ENCODE measurements at regions not wholly inside any gene's neighbourhood (a gene's known extent, or its start where the extent isn't known, plus 50 kb on each side); places are given as distances from the start of the nearest gene placed in this dataset.

DNA sequence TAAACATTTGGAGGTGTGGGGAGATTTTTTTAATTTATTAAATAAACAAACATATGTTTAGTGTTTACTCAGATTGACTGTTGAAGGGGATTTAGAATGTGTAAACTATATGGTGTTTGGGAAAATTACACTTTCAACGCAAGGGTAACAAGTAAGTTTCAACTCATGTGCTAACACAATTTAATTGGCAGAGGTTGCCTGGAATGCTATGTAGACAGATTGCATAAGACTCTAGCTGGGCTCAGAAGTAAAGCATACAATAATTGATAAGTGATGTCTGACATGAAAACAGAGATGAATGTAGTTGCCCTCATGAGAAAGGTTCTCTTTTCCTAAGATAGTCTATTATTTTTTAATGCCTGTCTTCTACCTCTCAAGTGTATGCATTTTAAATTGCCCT lies 617.4 kb downstream of the KCTD16 start:
- in situ Hi-C loops (cut with HindIII; ENCODE audit: low pct_ligation_motif_present, low pct_unique_long_range_greater_than_20kb, low sequenced_read_pairs): no loop called here
- DNase-seq: no peak

DNA sequence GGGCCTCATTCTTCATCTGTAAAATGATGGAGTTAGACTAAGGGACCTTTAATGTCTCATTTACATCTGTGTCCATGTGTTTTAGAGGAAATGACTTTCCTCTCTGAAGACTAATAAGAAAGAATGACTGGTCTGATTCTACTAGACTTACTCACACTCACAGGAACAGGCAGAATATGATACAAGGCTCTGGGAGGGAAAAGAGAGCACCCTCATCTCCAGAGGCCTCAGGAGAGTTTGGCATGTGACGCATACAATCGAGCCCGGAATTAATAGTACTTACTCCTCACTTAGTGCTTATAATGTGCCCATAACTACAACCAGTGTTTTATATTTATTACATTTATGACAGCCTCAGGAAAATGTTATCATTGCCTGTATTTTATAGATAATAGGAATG lies 608.7 kb downstream of the KCTD16 start:
- DNase-seq: no peak
- in situ Hi-C loops (cut with HindIII; ENCODE audit: low pct_ligation_motif_present, low pct_unique_long_range_greater_than_20kb, low sequenced_read_pairs): no loop called here

DNA sequence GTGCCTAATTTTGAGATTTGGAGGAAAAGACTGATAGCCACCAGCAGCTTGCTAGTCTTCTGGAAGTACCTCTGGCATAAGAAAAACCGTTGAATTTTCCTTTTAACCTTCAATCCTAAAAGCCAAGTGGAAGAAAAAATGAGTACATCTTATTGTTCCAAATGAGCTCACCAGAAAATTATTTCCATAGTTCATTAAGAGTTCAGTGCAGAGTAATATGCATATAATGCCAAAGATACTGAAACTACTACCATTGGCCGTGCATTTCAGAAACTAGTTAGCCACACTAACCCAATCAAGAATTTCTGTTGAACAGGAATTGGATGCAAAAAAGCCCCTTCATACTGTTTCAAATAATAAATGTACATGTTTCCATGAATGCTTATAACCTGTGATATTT lies 607.9 kb downstream of the KCTD16 start:
- in situ Hi-C loops (cut with HindIII; ENCODE audit: low pct_ligation_motif_present, low pct_unique_long_range_greater_than_20kb, low sequenced_read_pairs): no loop called here
- DNase-seq: no peak

DNA sequence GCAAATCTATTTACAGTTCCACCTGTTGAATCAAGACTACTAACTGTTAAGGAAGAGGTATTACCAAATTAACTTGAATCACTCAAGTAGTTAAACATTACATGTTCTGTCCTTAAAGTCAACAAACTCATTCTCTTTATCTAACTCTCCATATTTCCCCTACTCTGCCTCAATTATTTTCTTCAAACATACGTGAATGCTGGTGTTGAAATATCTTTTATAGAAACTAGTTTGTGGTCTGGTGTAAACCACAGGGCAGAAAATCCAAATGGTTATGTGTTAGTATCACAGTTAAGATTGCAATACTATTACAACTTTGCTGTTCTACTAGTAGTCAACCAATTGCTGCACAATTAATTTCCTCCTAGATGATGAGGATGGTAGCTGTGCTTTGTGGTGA lies 603.5 kb downstream of the KCTD16 start:
- DNase-seq: no peak
- in situ Hi-C loops (cut with HindIII; ENCODE audit: low pct_ligation_motif_present, low pct_unique_long_range_greater_than_20kb, low sequenced_read_pairs): no loop called here

GRCh38 chr5:144773628-144774027 lies 603.0 kb downstream of the KCTD16 start:
- DNase-seq: no peak
- in situ Hi-C loops (cut with HindIII; ENCODE audit: low pct_ligation_motif_present, low pct_unique_long_range_greater_than_20kb, low sequenced_read_pairs): no loop called here

DNA sequence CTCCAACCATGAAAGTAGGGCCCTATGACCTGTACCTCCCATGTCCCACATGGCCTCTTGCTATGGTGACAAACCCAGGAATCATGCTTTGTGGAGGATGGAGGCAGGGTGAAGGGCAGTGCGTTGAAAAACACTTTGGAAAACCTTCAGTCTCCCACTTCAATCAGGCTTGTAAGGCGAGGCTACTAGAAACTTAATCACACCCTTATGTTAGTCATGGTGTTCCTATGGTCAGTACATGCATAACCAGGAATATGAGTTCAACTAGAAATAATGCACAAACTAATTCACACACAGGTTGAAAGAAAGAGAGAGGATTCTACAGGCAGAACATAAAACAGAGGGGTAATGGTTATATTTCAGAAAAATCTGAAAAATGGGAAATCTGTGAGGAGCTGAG lies 601.1 kb downstream of the KCTD16 start:
- in situ Hi-C loops (cut with HindIII; ENCODE audit: low pct_ligation_motif_present, low pct_unique_long_range_greater_than_20kb, low sequenced_read_pairs): no loop called here

DNA sequence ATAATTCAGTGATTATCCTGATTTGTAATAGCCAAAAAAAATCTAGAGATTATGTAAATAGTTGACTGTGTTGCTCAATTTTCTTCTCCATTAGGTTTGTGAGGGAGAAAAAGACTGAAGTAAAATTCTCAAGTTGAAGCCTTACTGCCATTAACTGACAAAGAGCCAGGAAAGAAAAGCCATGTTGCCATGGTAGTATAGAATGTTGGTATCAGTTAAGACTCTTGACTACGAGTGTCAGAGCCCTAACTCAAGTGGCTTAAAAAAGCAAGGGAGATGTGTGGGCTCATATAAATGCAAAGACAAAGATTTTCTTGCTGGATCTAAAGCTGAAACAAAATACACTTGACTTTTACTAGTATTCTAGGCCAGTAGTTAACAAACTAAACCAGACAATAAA lies 571.7 kb downstream of the KCTD16 start:
- no peak for DNase-seq
- in situ Hi-C loops (cut with HindIII; ENCODE audit: low pct_ligation_motif_present, low pct_unique_long_range_greater_than_20kb, low sequenced_read_pairs): no loop called here

More for the DNA sequence above, 601.1 kb downstream of the KCTD16 start:
- DNase-seq: no peak

DNA sequence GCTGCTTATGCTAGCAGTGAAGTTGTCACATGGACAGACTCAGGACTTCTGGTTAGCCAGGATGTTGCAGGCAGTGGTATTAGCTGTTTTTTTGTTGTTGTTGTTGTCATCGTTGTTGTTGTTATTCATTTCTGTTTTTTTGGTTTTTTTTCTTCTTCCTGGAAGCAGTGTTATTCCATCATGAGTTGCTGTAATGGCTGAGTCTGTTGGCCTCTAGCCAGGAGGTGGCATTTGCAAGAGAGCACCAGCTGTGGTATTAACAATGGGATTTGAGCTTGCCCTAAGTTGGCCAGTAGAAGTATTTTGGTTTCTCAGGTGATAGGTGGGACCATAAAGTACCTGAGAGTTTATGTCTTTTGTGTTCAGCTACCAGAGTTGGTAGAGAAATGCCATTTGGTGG lies 561.1 kb downstream of the KCTD16 start:
- no peak for DNase-seq
- in situ Hi-C loops (cut with HindIII; ENCODE audit: low pct_ligation_motif_present, low pct_unique_long_range_greater_than_20kb, low sequenced_read_pairs): no loop called here

DNA sequence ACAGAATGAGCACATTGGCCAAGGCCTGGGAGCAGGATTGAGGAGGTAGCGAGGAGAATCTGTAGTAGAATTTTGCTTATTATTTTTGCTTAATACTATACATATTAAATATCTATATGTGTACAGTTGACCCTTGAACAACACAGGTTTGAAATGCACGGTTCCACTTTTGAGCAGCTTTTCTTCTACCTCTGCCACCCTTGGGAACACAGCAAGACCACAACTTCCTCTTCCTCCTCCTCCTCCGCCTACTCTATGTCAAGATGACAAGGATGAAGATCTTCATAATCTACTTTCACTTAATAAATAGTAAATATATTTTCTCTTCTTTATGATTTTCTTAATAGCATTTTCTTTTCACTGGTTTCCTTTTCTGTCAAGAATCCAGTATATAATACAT lies 541.4 kb downstream of the KCTD16 start:
- no peak for DNase-seq
- in situ Hi-C loops (cut with HindIII; ENCODE audit: low pct_ligation_motif_present, low pct_unique_long_range_greater_than_20kb, low sequenced_read_pairs): no loop called here

- DNase-seq: no peak
- in situ Hi-C loops (cut with HindIII; ENCODE audit: low pct_ligation_motif_present, low pct_unique_long_range_greater_than_20kb, low sequenced_read_pairs): no loop called here
Measured at GRCh38 chr5:144711172-144711571, 540.5 kb downstream of the KCTD16 start.

DNA sequence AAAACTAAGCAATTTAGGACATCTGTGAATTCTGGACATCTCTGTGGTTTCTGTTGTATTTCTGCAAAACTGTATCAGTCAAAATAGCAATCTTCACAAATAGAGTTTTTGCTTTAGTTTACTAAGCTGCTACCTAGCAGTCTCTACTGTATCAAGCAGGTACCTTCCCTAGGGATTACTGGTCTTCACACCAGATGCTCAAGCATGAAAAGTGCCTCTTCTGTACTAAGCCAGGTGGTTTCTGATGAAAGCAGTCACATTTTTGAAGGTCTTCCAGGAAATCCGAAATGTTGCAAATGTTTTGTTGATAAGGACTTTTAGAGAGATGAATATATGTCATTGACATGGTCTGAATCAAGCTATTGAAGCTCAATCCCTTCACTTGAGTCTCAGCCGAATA lies 540.0 kb downstream of the KCTD16 start:
- no peak for DNase-seq

DNA sequence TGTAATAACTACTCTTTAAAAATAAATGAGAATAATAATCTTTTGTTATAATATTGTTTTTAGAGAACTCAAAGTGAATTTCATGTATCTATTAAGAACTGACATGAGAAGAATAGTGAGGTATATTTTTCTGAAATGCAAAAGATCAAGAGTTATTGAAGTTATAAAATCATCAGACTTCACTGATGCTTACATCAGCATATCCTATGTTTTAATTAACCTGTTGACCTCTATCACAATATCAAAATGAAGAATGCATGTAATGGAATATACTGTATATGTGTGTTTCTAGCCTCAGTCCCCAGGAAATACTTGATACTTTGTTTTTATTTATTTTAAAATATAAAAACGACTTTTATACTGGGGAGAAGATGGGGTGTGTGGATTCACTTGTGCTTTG lies 533.1 kb downstream of the KCTD16 start:
- no peak for DNase-seq
- in situ Hi-C loops (cut with HindIII; ENCODE audit: low pct_ligation_motif_present, low pct_unique_long_range_greater_than_20kb, low sequenced_read_pairs): no loop called here

More for the DNA sequence above, 540.0 kb downstream of the KCTD16 start:
- in situ Hi-C loops (cut with HindIII; ENCODE audit: low pct_ligation_motif_present, low pct_unique_long_range_greater_than_20kb, low sequenced_read_pairs): no loop called here

GRCh38 chr5:144698484-144698883 lies 527.8 kb downstream of the KCTD16 start:
- in situ Hi-C loops (cut with HindIII; ENCODE audit: low pct_ligation_motif_present, low pct_unique_long_range_greater_than_20kb, low sequenced_read_pairs): no loop called here
- DNase-seq: no peak

GRCh38 chr5:144697847-144698262 lies 527.2 kb downstream of the KCTD16 start:
- in situ Hi-C loops (cut with HindIII; ENCODE audit: low pct_ligation_motif_present, low pct_unique_long_range_greater_than_20kb, low sequenced_read_pairs): no loop called here

GRCh38 chr5:144691936-144692335 lies 521.3 kb downstream of the KCTD16 start:
- DNase-seq: no peak
- in situ Hi-C loops (cut with HindIII; ENCODE audit: low pct_ligation_motif_present, low pct_unique_long_range_greater_than_20kb, low sequenced_read_pairs): no loop called here

More at GRCh38 chr5:144697847-144698262, 527.2 kb downstream of the KCTD16 start:
- DNase-seq: peak; percentile 1

DNA sequence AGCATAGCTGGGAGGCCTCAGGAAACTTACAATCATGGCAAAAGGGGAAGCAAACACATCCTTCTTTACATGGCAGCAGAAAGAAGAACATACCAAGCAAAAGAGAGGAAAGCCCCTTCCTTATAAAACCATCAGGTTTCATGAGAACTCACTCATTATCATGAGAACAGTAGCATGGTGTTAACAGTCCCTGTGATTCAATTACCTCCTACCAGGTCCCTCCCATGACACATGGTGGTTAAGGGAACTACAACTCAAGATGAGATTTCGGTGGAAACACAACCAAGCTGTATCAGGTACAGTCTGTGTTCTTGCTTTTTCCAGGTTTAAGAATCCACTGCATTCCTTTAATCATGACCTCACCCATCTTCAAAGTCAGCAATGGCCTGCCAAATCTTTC lies 514.2 kb downstream of the KCTD16 start:
- DNase-seq: no peak
- in situ Hi-C loops (cut with HindIII; ENCODE audit: low pct_ligation_motif_present, low pct_unique_long_range_greater_than_20kb, low sequenced_read_pairs): no loop called here

DNA sequence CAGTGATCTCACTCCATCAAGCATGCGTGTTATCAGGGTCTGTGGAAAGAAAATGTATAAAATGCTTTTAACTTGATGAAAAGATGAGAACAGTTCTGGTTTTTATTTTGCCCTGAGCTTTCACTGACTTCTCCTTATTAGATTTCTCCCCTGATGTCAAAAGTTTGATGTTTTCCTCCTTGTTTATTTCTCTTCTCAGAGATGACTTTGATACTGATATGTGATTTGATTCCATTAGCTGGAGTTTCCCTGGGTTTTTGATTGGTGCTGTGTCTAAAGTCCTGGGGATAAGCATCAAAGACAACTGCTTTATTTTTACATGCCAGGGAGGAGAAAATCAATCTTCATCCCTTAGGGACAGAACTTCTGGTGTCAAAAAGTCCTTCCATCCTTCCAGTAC lies 510.0 kb downstream of the KCTD16 start:
- no peak for DNase-seq
- in situ Hi-C loops (cut with HindIII; ENCODE audit: low pct_ligation_motif_present, low pct_unique_long_range_greater_than_20kb, low sequenced_read_pairs): no loop called here

GRCh38 chr5:144671066-144671465 lies 500.4 kb downstream of the KCTD16 start:
- in situ Hi-C loops (cut with HindIII; ENCODE audit: low pct_ligation_motif_present, low pct_unique_long_range_greater_than_20kb, low sequenced_read_pairs): no loop called here

DNA sequence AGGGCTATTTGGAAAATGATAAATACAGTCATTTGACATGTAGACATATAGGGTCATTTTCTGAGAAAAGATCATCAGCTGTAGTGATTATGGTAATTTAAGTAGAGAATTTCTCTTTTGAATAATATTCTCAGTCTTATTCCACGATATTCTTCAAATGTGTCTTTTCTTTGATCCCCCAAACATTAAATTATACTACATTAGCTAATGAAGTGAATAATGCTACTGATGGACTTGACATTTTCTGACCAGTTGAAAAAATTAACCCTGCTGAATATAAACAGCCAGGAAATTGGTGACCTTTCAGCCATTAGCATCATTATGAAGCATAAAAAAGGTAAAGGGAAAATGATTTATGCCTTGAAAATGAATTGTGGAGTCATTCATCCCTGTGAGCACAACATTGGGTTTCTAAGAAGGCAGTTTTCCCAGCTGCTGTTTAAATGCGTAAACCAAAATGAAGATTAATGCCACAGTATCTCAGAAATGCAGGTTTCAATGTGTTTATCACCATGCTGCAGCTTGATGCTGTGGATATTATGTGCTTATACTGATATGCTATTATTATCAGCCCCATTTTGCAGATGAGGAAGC lies 489.1 kb downstream of the KCTD16 start:
- DNase-seq: no peak
- in situ Hi-C loops (cut with HindIII; ENCODE audit: low pct_ligation_motif_present, low pct_unique_long_range_greater_than_20kb, low sequenced_read_pairs): no loop called here

More at GRCh38 chr5:144671066-144671465, 500.4 kb downstream of the KCTD16 start:
- no peak for DNase-seq

- no peak for DNase-seq
- in situ Hi-C loops (cut with HindIII; ENCODE audit: low pct_ligation_motif_present, low pct_unique_long_range_greater_than_20kb, low sequenced_read_pairs): no loop called here
Measured at GRCh38 chr5:144644317-144644716, 473.6 kb downstream of the KCTD16 start.

DNA sequence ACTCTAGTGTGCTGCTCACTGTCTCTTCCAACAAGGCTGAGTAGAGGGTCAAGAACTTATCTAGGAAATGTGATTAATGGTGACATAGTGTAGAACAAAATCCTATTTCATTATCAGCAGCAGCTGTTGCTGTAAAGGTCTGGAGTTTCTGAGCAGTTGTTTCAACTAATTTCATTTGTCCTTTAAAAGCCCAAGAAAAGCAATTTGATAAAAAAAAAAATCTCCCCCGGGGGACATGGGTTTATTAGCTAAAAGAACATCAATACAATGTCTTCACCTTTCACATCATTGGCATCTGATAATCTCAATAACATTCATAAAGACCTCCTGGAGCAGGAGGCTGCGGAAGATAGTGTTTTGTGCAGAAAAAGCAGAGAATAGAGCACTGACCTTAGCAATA lies 468.1 kb downstream of the KCTD16 start:
- DNase-seq: no peak
- in situ Hi-C loops (cut with HindIII; ENCODE audit: low pct_ligation_motif_present, low pct_unique_long_range_greater_than_20kb, low sequenced_read_pairs): no loop called here
